WTC11 (cell line): ENCODE measurements at regions not wholly inside any gene's neighbourhood (a gene's known extent, or its start where the extent isn't known, plus 50 kb on each side); places are given as distances from the start of the nearest gene placed in this dataset.

Source experiments
- ATAC-seq: fragments of 200-7000 bp; cut with Tn5 transposase; 2 replicates; pipeline ENCODE4 v1.10.0; 2021; ENCODE audit warnings: mild to moderate bottlenecking, moderate library complexity
- CTCF ChIA-PET: fragments of 300-600 bp; sonication (Branson Sonifier 250); formaldehyde crosslinking; loops from one replicate; lab custom pipeline; 2021; ENCODE audit warnings: antibody characterized with exemption; lab: Charles Lee
- POLR2A ChIA-PET: fragments of 350-600 bp; sonication (Branson Sonifier 250); formaldehyde crosslinking; loops from one replicate; lab custom pipeline; 2021; ENCODE audit warnings: antibody characterized with exemption; lab: Charles Lee
- DNase-seq: peaks from one replicate; pipeline ENCODE4 v3.0.0; 2021; ENCODE audit warnings: low spot score
- H3K27ac Mint-ChIP-seq: 2 replicates; pipeline ENCODE4 v1.8.0; 2021; ENCODE audit warnings: mixed read lengths
- H3K27me3 Mint-ChIP-seq: 2 replicates; pipeline ENCODE4 v1.8.0; 2021; ENCODE audit warnings: low read depth, mild to moderate bottlenecking, moderate library complexity, mixed read lengths
- H3K36me3 Mint-ChIP-seq: 2 replicates; pipeline ENCODE4 v1.8.0; 2021; ENCODE audit warnings: mixed read lengths
- H3K4me1 Mint-ChIP-seq: 2 replicates; pipeline ENCODE4 v1.8.0; 2022; ENCODE audit warnings: mixed read lengths
- H3K4me3 Mint-ChIP-seq: 2 replicates; pipeline ENCODE4 v1.8.0; 2021; ENCODE audit warnings: mild to moderate bottlenecking, moderate library complexity, mixed read lengths
- H3K9me3 Mint-ChIP-seq: 2 replicates; pipeline ENCODE4 v1.8.0; 2021; ENCODE audit warnings: mixed read lengths
- CREM ChIP-seq: sonication (generic); formaldehyde crosslinking; IDR thresholded peaks from 2 replicates; pipeline ENCODE4 v1.8.1; 2022; ENCODE audit warnings: mild to moderate bottlenecking, missing genetic modification reagents, moderate library complexity
- GABPB1 ChIP-seq: sonication (generic); formaldehyde crosslinking; IDR thresholded peaks from 2 replicates; pipeline ENCODE4 v1.8.1; 2023; ENCODE audit warnings: mild to moderate bottlenecking, missing genetic modification reagents
- IRF2 ChIP-seq: sonication (generic); formaldehyde crosslinking; IDR thresholded peaks from 2 replicates; pipeline ENCODE4 v1.8.0; 2022; ENCODE audit warnings: low read depth, missing genetic modification reagents, borderline replicate concordance
- JAZF1 ChIP-seq: fragments of 250-450 bp; sonication (Bioruptor Pico); IDR thresholded peaks from 2 replicates; pipeline ENCODE4 v1.9.0; 2021; ENCODE audit warnings: moderate library complexity, mild to moderate bottlenecking, inconsistent platforms
- JUN ChIP-seq: sonication (generic); formaldehyde crosslinking; IDR thresholded peaks from 2 replicates; pipeline ENCODE4 v1.8.0; 2023; ENCODE audit warnings: mild to moderate bottlenecking, missing genetic modification reagents
- NR2C2 ChIP-seq: sonication (generic); formaldehyde crosslinking; IDR thresholded peaks from 2 replicates; pipeline ENCODE4 v1.8.0; 2022; ENCODE audit warnings: mild to moderate bottlenecking, missing genetic modification reagents
- OVOL2 ChIP-seq: fragments of 250-450 bp; sonication (Bioruptor Pico); IDR thresholded peaks from 2 replicates; pipeline ENCODE4 v1.9.0; 2021; ENCODE audit warnings: mild to moderate bottlenecking, borderline replicate concordance
- SMAD3 ChIP-seq: sonication (generic); formaldehyde crosslinking; IDR thresholded peaks from 2 replicates; pipeline ENCODE4 v1.8.0; 2022; ENCODE audit warnings: missing genetic modification reagents, mild to moderate bottlenecking, borderline replicate concordance
- TP53 ChIP-seq: sonication (generic); formaldehyde crosslinking; IDR thresholded peaks from 2 replicates; pipeline ENCODE4 v1.8.1; 2023; ENCODE audit warnings: mild to moderate bottlenecking, missing genetic modification reagents
- ZBTB21 ChIP-seq: sonication (generic); formaldehyde crosslinking; IDR thresholded peaks from 2 replicates; pipeline ENCODE4 v1.8.1; 2023; ENCODE audit warnings: mild to moderate bottlenecking, missing genetic modification reagents, borderline replicate concordance
- ZNF121 ChIP-seq: sonication (generic); formaldehyde crosslinking; IDR thresholded peaks from 2 replicates; pipeline ENCODE4 v1.8.0; 2023; ENCODE audit warnings: missing genetic modification reagents
- ZNF232 ChIP-seq: sonication (generic); formaldehyde crosslinking; IDR thresholded peaks from 2 replicates; pipeline ENCODE4 v1.8.0; 2022; ENCODE audit warnings: mild to moderate bottlenecking, missing genetic modification reagents
- ZNF263 ChIP-seq: sonication (generic); formaldehyde crosslinking; IDR thresholded peaks from 2 replicates; pipeline ENCODE4 v1.8.1; 2022; ENCODE audit warnings: low read depth, mild to moderate bottlenecking, moderate library complexity, missing genetic modification reagents
- ZNF396 ChIP-seq: fragments of 250-450 bp; sonication (Bioruptor Pico); IDR thresholded peaks from 2 replicates; pipeline ENCODE4 v1.8.0; 2021; ENCODE audit warnings: mild to moderate bottlenecking, moderate library complexity, borderline replicate concordance
- ZNF416 ChIP-seq: fragments of 250-450 bp; sonication (Bioruptor Pico); IDR thresholded peaks from 2 replicates; pipeline ENCODE4 v1.9.0; 2021; ENCODE audit warnings: mild to moderate bottlenecking, inconsistent platforms
- ZNF671 ChIP-seq: fragments of 250-450 bp; sonication (Bioruptor Pico); IDR thresholded peaks from 2 replicates; pipeline ENCODE4 v1.8.0; 2021; ENCODE audit warnings: mild to moderate bottlenecking
- TF ChIP-seq, protein P1 (sequence below): sonication (generic); formaldehyde crosslinking; IDR thresholded peaks from 2 replicates; pipeline ENCODE4 v1.8.1; 2023; ENCODE audit warnings: mild to moderate bottlenecking, missing genetic modification reagents
- TF ChIP-seq, protein P2 (sequence below): sonication (generic); formaldehyde crosslinking; IDR thresholded peaks from 2 replicates; pipeline ENCODE4 v1.8.1; 2022; ENCODE audit warnings: low read depth, mild to moderate bottlenecking, moderate library complexity, missing genetic modification reagents, borderline replicate concordance
- TF ChIP-seq, protein P3 (sequence below): sonication (generic); formaldehyde crosslinking; IDR thresholded peaks from 2 replicates; pipeline ENCODE4 v1.8.1; 2022; ENCODE audit warnings: mild to moderate bottlenecking, moderate library complexity, missing genetic modification reagents
- TF ChIP-seq, protein P4 (sequence below): sonication (generic); formaldehyde crosslinking; IDR thresholded peaks from 2 replicates; pipeline ENCODE4 v1.8.0; 2023; ENCODE audit warnings: mild to moderate bottlenecking, missing genetic modification reagents
- TF ChIP-seq, protein P5 (sequence below): fragments of 250-450 bp; sonication (Bioruptor Pico); IDR thresholded peaks from 2 replicates; pipeline ENCODE4 v1.9.0; 2021; ENCODE audit warnings: mild to moderate bottlenecking
- TF ChIP-seq, protein P6 (sequence below): fragments of 250-450 bp; sonication (Bioruptor Pico); IDR thresholded peaks from 2 replicates; pipeline ENCODE4 v1.8.0; 2021; ENCODE audit warnings: mild to moderate bottlenecking
- TF ChIP-seq, protein P7 (sequence below): fragments of 200-600 bp; IDR thresholded peaks from 2 replicates; pipeline ENCODE4 v1.8.0; 2022; ENCODE audit warnings: antibody characterized with exemption

DNA sequence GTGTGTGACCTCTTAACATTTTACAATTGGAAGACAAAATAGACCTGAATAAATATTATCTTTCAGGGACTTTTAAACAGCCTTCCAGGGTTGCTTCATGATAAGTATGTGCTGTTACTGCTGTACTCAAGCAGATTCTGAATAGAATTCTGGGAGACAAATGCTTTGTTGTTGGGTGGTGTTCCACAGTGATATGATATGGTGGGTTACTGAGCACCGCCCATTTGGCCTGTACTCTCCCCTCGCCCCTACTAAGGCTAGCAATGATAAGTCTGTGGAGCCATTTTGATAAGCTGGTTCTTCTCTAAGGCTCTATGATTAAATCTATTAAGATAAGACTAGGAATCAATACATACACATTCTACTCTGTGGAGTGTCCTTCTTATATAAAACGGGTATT is 89.8 kb upstream of the ITGA4 start (continued):
- TF ChIP-seq, protein P1, sequence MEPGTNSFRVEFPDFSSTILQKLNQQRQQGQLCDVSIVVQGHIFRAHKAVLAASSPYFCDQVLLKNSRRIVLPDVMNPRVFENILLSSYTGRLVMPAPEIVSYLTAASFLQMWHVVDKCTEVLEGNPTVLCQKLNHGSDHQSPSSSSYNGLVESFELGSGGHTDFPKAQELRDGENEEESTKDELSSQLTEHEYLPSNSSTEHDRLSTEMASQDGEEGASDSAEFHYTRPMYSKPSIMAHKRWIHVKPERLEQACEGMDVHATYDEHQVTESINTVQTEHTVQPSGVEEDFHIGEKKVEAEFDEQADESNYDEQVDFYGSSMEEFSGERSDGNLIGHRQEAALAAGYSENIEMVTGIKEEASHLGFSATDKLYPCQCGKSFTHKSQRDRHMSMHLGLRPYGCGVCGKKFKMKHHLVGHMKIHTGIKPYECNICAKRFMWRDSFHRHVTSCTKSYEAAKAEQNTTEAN (CRISPR knock-in tag), result no peak
- TF ChIP-seq GABPB1 (CRISPR knock-in tag), result no peak
- TF ChIP-seq, protein P2, sequence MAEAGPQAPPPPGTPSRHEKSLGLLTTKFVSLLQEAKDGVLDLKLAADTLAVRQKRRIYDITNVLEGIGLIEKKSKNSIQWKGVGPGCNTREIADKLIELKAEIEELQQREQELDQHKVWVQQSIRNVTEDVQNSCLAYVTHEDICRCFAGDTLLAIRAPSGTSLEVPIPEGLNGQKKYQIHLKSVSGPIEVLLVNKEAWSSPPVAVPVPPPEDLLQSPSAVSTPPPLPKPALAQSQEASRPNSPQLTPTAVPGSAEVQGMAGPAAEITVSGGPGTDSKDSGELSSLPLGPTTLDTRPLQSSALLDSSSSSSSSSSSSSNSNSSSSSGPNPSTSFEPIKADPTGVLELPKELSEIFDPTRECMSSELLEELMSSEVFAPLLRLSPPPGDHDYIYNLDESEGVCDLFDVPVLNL (CRISPR knock-in tag), result no peak
- TF ChIP-seq, protein P3, sequence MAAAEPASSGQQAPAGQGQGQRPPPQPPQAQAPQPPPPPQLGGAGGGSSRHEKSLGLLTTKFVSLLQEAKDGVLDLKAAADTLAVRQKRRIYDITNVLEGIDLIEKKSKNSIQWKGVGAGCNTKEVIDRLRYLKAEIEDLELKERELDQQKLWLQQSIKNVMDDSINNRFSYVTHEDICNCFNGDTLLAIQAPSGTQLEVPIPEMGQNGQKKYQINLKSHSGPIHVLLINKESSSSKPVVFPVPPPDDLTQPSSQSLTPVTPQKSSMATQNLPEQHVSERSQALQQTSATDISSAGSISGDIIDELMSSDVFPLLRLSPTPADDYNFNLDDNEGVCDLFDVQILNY (CRISPR knock-in tag), result no peak
- TF ChIP-seq SMAD3 (CRISPR knock-in tag), result no peak

DNA sequence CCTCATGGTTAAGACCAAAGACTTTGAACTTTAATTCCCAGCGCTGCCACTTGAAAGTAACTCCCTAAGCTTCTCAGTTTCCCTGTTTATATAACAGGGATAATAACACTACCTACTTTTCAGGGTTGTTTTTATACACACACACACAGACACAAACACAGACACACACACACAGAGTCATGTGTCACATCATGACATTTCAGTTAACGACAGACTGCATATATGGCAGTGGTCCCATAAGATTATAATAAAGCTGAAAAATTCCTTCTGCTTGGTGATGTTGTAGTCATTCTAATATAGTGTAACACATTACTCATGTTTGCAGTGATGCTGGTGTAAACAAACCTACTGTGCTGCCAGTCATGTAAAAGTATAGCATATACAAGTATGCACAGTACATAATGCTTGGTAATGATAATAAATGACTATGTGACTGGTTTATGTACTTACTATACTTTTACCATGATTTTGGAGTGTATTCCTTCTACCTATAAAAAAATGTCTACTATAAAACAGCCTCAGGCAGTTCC is 89.2 kb upstream of the ITGA4 start:
- H3K27ac Mint-ChIP-seq, result no peak overlapping the region

DNA sequence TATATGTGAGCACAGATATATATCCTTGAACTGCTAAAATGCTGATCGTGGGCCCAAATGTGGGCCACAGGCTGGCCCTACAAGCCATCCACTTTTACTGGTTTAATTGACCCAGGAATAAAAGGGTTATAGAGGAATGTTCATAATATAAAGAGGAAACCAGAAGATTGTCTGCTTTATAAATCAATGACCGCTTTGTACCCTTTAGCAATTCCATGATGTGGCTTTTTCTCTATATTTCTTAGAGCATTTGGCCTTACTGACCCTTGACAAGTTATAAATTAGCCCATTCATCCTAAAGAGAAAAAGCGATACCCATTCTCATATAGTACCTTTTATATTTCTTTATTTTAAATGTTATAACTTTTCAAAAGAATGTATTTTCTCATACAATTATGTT is 87.1 kb upstream of the ITGA4 start:
- ATAC-seq (no peak), DNase-seq (no peak)
- Mint-ChIP-seq H3K36me3 (no peaks in the 10 kb centered on the region), H3K27ac (no peak overlapping the region), H3K4me3 (no peak overlapping the region), H3K27me3 (no peaks in the 10 kb centered on the region), H3K9me3 (no peaks in the 10 kb centered on the region), H3K4me1 (no peaks in the 10 kb centered on the region)
- TF ChIP-seq ZNF671 (CRISPR knock-in tag) (no peak), OVOL2 (CRISPR knock-in tag) (no peak), ZNF416 (CRISPR knock-in tag) (no peak), ZBTB21 (CRISPR knock-in tag) (no peak), CREM (CRISPR knock-in tag) (no peak), NR2C2 (no peak), ZNF121 (no peak), IRF2 (CRISPR knock-in tag) (no peak), ZNF396 (CRISPR knock-in tag) (no peak), ZNF263 (CRISPR knock-in tag) (no peak)
- TF ChIP-seq, protein P4, sequence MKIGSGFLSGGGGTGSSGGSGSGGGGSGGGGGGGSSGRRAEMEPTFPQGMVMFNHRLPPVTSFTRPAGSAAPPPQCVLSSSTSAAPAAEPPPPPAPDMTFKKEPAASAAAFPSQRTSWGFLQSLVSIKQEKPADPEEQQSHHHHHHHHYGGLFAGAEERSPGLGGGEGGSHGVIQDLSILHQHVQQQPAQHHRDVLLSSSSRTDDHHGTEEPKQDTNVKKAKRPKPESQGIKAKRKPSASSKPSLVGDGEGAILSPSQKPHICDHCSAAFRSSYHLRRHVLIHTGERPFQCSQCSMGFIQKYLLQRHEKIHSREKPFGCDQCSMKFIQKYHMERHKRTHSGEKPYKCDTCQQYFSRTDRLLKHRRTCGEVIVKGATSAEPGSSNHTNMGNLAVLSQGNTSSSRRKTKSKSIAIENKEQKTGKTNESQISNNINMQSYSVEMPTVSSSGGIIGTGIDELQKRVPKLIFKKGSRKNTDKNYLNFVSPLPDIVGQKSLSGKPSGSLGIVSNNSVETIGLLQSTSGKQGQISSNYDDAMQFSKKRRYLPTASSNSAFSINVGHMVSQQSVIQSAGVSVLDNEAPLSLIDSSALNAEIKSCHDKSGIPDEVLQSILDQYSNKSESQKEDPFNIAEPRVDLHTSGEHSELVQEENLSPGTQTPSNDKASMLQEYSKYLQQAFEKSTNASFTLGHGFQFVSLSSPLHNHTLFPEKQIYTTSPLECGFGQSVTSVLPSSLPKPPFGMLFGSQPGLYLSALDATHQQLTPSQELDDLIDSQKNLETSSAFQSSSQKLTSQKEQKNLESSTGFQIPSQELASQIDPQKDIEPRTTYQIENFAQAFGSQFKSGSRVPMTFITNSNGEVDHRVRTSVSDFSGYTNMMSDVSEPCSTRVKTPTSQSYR (CRISPR knock-in tag), result no peak
- TF ChIP-seq, protein P5, sequence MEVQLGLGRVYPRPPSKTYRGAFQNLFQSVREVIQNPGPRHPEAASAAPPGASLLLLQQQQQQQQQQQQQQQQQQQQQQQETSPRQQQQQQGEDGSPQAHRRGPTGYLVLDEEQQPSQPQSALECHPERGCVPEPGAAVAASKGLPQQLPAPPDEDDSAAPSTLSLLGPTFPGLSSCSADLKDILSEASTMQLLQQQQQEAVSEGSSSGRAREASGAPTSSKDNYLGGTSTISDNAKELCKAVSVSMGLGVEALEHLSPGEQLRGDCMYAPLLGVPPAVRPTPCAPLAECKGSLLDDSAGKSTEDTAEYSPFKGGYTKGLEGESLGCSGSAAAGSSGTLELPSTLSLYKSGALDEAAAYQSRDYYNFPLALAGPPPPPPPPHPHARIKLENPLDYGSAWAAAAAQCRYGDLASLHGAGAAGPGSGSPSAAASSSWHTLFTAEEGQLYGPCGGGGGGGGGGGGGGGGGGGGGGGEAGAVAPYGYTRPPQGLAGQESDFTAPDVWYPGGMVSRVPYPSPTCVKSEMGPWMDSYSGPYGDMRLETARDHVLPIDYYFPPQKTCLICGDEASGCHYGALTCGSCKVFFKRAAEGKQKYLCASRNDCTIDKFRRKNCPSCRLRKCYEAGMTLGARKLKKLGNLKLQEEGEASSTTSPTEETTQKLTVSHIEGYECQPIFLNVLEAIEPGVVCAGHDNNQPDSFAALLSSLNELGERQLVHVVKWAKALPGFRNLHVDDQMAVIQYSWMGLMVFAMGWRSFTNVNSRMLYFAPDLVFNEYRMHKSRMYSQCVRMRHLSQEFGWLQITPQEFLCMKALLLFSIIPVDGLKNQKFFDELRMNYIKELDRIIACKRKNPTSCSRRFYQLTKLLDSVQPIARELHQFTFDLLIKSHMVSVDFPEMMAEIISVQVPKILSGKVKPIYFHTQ (CRISPR knock-in tag), result no peak
- TF ChIP-seq, protein P6, sequence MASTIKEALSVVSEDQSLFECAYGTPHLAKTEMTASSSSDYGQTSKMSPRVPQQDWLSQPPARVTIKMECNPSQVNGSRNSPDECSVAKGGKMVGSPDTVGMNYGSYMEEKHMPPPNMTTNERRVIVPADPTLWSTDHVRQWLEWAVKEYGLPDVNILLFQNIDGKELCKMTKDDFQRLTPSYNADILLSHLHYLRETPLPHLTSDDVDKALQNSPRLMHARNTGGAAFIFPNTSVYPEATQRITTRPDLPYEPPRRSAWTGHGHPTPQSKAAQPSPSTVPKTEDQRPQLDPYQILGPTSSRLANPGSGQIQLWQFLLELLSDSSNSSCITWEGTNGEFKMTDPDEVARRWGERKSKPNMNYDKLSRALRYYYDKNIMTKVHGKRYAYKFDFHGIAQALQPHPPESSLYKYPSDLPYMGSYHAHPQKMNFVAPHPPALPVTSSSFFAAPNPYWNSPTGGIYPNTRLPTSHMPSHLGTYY, result no peak
- TF ChIP-seq, protein P7, sequence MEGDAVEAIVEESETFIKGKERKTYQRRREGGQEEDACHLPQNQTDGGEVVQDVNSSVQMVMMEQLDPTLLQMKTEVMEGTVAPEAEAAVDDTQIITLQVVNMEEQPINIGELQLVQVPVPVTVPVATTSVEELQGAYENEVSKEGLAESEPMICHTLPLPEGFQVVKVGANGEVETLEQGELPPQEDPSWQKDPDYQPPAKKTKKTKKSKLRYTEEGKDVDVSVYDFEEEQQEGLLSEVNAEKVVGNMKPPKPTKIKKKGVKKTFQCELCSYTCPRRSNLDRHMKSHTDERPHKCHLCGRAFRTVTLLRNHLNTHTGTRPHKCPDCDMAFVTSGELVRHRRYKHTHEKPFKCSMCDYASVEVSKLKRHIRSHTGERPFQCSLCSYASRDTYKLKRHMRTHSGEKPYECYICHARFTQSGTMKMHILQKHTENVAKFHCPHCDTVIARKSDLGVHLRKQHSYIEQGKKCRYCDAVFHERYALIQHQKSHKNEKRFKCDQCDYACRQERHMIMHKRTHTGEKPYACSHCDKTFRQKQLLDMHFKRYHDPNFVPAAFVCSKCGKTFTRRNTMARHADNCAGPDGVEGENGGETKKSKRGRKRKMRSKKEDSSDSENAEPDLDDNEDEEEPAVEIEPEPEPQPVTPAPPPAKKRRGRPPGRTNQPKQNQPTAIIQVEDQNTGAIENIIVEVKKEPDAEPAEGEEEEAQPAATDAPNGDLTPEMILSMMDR, result no peak
- ChIA-PET CTCF (no interaction called here), POLR2A (no interaction called here)

More for the DNA sequence above, 89.2 kb upstream of the ITGA4 start:
- no peaks in the 10 kb centered on the region for H3K27me3 Mint-ChIP-seq
- POLR2A ChIA-PET, result no interaction called here
- TF ChIP-seq JUN (CRISPR knock-in tag), result no peak
- no peak for TF ChIP-seq TP53 (CRISPR knock-in tag)
- no peak for TF ChIP-seq ZNF232 (CRISPR knock-in tag)
- no peak for TF ChIP-seq JAZF1 (CRISPR knock-in tag)
- no peaks in the 10 kb centered on the region for H3K4me1 Mint-ChIP-seq
- ATAC-seq (no peak), DNase-seq (no peak)
- no peak overlapping the region for H3K4me3 Mint-ChIP-seq
- no peaks in the 10 kb centered on the region for H3K9me3 Mint-ChIP-seq
- no peaks in the 10 kb centered on the region for H3K36me3 Mint-ChIP-seq
- CTCF ChIA-PET, result no interaction called here
